ENCODE measurements at regions not wholly inside any gene's neighbourhood (a gene's known extent, or its start where the extent isn't known, plus 50 kb on each side); places are given as distances from the start of the nearest gene placed in this dataset.

DNA sequence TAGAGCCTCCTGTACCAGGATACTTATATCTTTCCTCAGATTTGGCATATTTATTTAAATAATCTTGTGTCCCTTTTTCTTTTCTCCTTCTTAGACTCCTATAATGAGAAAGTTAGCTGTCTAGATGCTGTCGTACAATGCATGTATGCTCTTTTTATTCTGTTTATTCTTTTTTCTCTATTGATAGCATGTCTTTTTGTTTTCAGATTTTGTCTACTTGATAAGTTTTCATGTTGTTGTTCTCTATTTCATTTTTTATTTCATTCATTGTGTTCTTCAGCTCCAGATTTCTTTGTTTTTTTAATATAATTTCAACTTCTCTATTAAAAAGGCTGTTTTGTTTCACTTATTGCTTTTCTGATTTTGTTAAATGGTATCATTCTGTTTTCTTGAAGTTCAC is 674.3 kb upstream of the POU3F3 start:
- no peak for DNase-seq

DNA sequence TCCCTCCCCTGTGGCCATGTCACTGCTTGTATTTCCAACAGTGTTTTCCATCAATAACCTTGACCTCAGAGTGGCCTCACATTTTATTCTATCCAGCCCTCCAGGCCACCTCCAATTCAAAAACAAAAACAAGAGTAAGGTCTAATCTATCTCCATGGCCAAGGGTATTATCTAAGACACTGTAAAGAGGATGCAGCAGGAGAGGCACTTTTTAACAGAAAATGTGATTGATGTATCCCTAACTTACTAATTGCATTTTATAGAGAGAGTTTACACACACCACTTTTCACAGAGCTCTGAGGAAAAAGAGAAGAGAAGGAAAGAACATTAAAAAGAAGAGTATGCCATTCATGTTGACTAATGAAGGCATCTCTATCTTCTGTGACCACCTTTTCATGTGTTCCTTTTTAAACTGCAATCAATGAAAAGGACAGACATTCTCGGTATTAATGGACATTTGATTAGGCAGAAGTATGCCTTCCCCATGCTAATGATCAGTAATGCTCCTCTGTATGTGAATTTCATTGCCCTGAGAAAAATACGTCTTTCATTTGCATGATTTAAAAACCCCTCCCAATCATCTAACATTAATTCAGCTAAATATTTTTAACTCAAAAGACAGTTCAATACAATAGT is 653.3 kb upstream of the POU3F3 start:
- no peak for DNase-seq

DNA sequence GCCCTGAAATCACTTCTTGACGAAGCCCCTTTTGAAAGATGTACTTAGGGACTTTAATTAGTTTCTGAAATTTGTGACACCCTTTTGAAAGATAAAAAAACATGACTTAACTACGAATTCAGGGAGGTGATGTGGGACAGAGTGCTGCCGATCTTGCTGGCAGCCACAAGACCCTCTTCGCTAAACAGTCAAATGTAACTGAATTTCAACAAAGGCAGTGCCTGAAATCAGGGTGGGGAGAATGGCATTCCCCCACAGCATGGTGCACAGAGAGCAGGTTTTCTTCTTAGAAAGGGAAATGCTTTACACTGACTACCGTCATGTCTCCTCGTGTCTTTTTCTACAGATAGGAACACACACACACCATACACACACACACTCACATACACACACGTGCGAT is 640.2 kb upstream of the POU3F3 start:
- no peak for DNase-seq

DNA sequence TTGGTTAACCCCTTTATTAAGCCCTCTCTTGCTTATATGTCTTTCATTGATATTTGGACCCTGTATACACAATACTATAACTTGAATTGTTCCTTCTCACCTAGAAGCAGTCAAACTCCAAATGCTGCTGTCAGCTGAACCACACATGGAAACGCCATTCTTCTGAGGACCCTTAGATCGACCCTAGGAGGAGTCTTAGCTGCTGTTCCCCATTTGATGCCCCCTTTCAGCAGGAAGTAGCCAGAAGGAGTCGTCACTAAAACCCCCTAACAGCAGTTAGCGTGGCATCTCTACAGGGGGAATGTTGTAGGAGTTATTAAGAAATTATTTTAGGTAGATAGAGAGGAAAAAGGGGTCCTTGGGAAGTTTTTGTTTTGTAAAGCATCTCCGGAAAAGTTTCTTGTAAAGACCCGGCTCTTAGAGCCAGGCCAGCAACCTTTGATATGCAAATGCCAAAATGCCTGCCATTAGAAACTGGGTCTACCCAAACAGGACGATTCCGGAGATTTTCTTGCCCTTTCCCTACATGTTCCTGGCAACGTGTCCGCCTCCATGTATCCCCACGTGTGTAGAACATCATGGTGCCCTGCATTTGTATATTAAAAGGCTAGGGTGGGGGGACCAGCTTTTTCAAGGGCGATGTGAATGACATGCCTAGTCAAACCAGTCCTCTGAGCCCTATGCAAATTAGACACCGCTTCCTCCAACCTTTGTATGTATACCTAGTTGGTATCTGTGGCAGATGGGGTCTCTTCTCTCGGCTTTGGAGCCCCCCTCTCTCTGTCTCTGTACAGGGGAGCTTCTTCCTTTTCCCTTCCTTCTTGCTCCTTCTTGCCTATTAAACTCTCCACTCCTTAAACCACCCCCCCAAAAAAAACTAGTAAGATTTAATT is 638.4 kb upstream of the POU3F3 start:
- no peak for DNase-seq

DNA sequence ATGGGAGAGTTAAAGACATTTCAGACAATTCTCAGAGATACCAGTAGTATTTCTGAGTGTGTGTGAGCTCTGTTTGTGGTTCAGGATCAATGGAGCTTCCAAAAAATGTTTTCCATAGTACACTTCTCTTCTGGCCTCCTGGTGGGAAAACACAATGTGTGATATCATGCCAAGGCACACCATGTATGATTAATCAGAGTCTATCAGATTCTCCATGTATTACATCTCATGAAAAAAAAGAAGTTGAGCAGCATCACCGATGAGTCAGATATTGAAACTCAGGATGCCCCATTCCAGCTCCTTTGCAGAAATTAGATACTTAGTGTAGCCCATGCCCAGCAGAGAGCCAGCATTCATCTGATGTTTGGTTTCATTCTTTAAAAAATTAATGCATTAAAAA is 620.3 kb upstream of the POU3F3 start:
- DNase-seq, result no peak

DNA sequence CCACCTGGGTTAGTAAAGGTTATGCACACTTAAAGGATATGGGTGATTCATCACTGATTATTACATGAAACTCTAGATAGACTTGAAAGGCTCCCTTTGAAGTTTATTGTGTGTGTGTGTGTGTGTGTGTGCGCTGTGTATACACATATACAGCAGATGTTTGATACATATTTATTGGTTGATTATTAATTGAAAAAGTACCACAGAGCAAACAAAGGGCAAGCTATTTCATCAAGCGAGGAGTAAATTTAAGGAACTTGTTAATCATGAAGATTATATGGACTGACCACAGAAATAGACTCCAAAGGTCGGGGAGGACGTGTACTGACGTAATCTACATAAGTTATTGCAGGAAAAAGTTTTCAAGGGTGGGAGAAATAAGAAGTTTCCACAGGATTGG is 617.4 kb upstream of the POU3F3 start:
- DNase-seq, result no peak

DNA sequence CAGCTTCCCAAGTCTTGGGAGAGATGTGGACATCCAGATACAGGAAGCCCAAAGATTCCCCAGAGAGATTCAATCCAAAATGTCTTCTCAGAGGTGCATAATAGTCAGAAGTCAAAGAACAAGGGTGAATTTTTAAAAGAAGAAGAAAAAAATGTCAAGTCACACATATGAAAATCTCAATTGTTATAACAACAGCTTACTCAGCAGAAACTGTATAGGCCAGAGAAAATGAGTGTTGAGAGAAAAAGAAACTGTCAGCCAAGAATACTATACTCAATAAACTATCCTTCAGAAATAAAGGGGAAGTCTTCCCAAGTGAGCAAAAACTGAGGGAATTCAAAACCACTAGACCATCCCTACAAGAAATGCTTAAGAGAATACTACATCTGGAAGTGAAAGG is 612.9 kb upstream of the POU3F3 start:
- DNase-seq, result no peak

DNA sequence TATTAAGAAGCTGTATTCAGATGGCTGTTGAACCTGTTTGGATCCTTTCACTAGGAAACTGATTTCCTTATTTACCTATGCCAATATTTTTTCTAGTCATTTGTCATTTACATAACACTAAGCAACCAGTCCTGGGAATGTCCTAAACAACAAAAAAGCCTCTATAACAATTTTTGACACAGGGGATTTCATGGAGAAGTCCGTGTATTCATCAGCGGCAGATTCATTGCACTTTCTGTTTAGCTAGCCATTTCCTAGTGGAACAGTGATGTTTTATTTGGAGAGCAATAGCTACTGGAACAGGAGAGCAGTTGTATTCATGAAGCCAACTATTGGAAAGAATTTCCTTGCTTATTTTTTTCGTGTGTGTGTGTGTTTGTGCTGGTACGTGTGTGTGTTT is 604.3 kb upstream of the POU3F3 start:
- DNase-seq, result no peak

DNA sequence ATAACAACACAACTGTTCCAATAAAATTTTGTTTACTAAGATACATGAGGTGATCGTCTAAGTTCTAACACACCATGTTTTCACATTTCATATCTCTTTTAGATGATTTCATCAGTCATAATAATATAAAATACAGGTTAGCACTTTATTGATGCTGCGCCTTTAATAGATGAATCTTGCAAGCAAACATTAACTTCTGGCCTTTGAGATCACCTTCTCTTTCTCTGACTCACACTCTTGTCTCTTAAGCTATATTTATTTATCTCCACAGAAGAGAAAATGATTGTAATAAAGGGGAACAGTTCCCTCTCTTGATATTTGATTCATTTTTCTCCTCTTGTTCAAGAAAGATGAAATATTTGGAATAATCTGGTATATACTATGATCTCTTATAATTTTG is 603.3 kb upstream of the POU3F3 start:
- DNase-seq, result no peak

DNA sequence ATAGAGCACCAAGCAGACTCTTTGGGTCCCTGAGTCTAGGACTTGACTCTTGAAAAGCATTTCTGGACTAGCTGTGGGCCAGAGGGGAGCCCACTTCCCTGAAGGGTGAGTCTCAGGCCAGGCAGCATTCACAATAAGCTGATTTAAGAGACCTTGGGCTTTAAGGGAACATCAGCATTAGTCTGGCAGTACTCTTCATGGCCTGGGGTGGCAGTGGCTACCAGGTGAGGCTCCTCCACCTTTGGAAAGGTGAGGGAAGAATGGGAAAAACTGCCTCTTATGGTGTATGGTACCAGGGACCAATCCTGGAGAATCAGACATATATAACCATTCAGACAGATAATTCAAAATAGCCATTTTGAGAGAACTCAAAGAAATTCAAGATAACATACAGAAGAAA is 599.9 kb upstream of the POU3F3 start:
- no peak for DNase-seq

DNA sequence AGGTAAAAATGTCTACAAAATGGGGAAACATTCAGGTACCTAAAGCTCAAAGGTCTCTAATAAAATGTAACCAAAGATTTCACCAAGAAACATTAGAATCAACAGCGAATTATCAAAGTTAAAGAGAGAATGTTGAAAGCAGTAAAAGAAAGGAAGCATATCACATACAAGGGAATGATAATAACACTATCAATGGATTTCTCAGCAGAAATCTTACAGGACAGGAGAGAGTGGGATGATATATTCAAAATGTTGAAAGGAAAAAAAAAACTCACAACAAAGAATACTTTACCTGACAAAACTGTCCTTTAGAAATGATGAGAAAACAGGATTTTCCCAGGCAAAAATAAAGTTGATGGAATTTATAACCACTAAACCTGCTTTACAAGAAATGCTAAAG is 591.2 kb upstream of the POU3F3 start:
- no peak for DNase-seq

DNA sequence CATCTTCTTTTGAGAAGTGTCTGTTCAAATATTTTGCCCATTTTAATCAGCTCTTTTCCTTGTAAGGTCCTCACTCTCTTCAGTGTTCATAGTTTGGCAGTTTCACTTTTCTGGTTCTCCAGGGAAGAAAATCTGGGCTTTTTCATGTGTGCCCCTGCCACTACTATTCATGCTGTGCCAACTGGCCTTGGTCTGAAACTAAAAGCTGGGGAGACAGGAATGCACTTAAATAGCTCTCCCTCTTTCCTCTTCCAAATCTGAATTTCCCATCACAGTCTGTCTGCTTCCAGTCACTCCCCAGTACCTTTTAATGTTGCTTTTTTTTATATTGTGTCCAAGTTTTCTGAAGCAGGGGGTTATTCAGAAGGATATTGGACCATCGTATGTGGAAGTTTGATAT is 574.3 kb upstream of the POU3F3 start:
- no peak for DNase-seq

DNA sequence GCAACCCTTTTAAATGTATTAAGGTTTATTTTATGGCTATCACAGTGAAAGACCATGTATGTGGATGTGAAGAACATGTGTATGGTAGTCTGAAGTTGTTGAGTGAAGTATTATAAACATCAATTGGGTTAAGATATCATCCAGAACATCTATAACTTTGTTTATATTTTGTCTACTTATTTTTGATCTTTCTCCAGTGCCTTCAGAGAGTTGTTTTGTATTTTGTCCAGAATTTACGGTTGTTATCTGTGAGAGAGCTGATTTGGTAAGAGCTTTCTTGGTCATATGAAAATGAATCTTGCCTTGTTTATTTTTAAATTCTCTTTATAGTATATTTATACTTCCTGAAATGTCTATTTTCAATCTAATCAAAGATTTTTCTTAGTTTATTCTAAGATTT is 573.7 kb upstream of the POU3F3 start:
- DNase-seq, result no peak

DNA sequence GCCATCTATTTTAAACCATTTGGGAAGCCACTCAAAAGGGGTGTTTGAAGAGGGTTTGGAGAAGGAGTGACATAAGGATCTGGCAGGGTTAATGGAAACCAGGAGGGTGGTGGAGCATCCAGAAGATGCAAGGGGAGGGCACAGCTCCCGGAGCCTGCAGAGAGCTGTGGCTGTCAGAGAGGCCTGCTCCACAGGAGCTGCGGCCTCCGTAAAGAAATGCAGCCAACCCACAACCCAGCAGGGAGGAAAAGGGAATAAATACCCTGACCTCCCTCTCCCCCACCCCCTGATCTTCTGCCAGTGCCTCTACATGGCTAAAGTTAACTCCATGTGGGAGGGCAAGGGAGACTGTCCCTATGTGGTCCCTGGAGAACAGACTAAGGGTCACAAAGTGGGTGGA is 567.1 kb upstream of the POU3F3 start:
- DNase-seq, result no peak

DNA sequence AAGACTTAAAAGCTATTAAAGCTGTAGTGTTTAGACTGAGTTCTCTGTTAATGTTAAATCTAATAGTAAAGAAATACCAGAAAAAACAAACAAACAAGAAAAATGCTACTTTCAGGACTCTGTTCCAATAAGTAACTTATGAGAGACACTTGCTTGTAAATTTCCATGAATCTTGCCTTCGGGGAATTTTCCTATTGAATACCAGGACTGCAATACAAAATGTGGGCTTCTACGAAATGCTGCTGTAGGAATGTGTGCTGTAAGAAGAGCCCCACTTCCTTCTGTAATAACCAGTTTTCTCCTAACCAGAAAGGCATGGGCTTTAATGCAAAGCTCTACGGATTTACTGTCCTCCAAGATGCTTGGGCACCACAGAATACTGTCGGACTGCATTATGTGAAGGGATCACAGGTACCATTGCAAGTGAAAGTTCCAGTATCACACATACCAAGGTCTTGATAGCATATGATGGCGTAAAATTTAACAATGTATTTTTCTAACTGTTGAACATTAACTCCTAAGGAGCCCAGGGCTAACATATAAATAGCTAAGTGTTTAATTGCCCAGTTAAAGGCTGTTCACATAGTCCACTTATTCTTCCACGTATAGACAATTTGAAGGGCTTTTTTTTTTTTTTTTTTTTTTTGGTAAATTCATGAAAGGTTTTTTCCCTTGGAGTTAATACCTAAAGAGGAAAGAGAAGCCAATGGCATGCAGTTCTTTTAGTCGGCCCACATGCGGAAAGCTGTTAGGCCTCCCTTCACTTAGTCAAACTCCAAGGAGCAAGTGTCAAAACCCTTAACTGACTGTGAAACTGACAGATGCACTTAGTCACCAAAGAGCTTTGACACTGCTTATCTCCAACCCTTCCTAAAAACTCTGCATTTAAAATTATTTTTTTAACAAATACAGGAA is 564.0 kb upstream of the POU3F3 start:
- DNase-seq, result no peak

DNA sequence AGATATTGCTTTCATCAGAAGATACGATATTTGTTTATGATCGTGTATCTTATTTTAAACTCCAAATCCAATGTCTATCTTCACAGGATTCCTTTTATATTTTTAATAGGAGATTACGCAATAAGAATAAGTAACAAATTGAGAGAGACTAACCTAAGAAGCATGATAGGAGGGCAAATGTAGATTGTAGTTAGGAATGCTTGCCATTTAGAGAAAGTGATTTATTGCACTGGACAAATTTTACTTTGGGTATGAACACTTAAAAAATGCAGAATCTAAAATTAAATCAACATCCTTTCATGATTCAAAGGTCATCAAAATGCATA is 563.4 kb upstream of the POU3F3 start:
- DNase-seq, result no peak

DNA sequence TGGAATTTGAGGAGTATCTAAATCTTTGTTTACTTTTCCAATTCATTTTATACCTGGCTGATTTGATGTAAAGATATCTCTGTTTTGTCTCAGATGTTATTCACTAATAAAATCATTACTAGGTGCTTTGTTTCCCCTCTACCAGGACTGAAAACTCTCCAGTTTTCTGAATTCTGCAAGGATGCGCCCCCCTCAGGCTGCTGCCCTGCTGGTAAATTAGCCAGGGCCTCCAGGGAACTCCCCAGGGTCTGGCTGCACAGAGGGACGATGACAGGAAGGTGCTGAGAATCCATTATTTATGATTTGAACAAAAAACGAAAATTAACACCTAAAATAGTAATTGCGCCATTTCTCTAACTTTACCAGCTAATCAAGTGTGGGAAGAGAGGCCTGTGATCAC is 541.2 kb upstream of the POU3F3 start:
- no peak for DNase-seq

DNA sequence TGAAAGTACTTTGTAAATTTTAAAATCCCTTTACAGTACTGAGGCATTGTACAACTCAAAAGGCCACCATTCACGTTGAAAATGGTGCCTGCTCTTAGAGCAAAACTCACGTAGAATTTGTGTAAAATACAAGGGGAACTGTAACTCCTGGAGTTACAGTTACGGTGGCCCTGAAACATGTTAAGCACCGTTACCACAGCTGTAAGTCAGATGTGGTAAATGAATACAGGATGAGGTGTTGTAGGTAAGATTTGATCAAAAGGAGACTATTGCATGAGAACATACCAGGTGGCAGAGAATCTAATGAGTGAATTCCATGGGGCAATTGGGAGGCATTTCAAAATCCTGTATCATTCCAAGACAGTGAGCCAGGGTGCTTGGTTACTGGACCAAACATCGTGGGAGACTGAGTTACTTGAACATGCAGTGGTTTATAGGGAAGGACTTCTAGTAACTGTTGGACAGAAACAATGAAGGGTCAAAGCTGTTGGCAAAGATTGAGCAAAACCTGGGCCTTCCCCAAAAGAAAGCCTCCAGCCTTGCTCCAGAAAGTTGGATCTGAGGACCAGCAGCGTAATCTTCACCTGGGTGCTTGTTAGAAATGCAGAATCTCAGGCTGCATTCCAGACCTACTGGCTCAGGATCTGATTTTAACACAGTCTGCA is 535.8 kb upstream of the POU3F3 start:
- DNase-seq, result no peak

DNA sequence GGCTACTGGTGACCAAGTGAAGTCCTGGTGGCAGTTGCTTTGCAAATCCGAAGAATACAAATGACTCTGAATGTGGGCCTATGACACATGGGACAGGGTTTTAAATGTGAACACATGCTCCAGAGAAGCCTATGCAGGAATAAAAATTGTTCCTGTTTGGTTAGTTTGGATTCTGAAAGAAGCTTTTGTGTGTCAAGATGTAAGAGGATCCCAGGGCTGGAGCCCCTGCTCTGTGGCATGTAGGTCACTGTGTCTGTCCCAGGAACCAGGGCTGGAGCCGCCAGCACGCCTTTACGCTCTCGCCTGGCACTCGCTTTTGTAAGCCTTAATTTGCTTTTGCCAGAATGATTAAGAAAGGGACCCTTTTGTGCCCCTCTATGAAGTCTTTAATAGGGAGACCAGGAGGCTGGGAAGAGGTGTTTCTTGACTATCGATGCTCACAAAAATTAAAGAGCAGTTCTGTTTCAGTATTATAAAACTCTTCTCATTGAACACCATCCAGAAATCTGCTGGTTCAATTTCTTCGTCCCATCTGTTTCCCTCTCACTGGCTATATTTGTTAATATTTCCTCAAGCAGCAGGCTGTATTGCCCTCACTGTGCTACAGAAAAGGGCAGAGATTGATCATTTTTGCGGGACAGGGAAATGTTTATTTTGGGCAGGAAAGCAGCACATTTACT is 532.7 kb upstream of the POU3F3 start:
- no peak for DNase-seq

DNA sequence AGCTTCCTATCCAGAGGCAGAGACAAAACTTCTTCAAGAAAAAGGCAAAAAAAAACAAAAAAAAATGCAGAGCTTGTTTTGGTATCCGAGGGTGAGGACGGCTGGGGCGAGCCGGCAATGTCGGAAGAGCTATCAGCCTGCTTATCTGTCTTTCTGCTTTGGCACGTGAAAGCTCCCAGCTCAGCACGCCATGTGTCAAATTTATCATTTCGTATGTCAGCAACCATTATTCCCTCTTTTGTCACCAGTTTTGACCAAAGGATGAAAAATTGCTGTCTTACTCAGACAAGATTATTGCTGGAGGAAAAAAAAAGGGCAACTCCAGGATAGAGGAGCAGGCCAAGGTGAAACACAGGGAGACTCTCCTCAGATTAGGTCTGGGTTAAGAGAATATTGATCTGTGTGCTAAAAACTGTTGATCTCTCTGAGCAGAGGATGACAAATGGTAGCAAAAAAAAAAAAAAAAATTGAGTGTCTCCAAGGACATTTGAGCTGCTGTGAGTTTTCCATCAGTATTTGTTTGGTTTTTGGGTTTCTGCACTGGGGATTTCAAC is 532.0 kb upstream of the POU3F3 start:
- no peak for DNase-seq

DNA sequence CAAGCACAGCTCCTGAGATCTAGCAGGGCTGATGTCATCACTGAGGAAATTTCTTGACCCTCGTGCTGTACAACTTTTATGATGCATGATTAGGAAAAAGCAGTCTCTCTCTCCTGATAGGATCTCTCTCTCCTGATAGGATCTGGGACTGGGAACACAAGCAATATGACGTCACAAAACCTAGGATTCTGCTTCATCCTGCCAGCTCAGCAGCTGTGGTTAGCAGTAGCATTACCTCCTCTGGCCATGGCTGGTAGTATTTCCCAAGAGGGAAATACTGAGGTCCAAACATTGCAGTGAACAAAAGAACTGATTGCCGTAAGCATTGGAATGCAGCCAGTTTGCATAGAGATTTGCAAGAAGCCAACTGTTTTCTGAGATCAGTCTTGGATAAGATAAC is 521.2 kb upstream of the POU3F3 start:
- no peak for DNase-seq

DNA sequence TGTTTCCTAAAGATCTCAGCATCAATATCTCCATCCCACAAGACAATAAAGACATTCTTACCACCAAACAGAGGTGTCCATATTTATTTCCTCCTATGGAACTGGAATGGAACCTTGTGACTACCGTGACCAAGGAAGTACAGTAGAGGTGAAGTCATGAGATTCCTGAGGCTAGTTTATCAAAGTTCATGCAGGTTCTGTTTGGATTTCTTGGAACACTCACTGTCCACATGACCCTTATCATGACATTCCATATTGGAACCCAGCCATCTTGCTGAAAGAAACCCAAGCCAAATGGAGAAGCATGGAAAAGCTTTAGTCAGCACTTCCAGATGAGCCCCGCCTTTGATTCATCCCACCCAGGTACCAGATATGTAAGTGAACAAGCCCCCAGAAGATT is 516.0 kb upstream of the POU3F3 start:
- DNase-seq, result no peak
